Panc1 (cell line): ENCODE measurements at regions not wholly inside any gene's neighbourhood (a gene's known extent, or its start where the extent isn't known, plus 50 kb on each side); places are given as distances from the start of the nearest gene placed in this dataset.

Source experiments
- POLR2AphosphoS5 ChIP-seq: IDR thresholded peaks from 2 replicates; pipeline ENCODE4 v1.6.1; 2012; ENCODE audit warnings: mild to moderate bottlenecking, low read depth, low read length, moderate library complexity
- SIN3A ChIP-seq: IDR thresholded peaks from 2 replicates; pipeline ENCODE4 v1.6.1; 2012; ENCODE audit warnings: low read depth, mild to moderate bottlenecking, low read length, moderate library complexity, borderline replicate concordance; ENCODE audit not compliant: insufficient read depth
- TCF7L2 ChIP-seq: IDR thresholded peaks from 2 replicates; pipeline ENCODE4 v1.6.1; 2011; ENCODE audit warnings: mild to moderate bottlenecking, low read depth, low read length, inconsistent platforms
- TF ChIP-seq, protein P1 (sequence below): fragments of 450-650 bp; IDR thresholded peaks from 2 replicates; pipeline ENCODE4 v1.5.1; 2017; ENCODE audit warnings: mild to moderate bottlenecking
- TF ChIP-seq, protein P2 (sequence below), 2 experiments: IDR thresholded peaks; 2 replicates each; pipeline ENCODE4 v1.6.1; 2011 to 2012; ENCODE audit warnings: low read depth in 2 of 2, control low read depth in 1 of 2, low read length in 1 of 2, mild to moderate bottlenecking in 1 of 2, moderate library complexity in 1 of 2; ENCODE audit not compliant: insufficient read depth in 1 of 2

DNA sequence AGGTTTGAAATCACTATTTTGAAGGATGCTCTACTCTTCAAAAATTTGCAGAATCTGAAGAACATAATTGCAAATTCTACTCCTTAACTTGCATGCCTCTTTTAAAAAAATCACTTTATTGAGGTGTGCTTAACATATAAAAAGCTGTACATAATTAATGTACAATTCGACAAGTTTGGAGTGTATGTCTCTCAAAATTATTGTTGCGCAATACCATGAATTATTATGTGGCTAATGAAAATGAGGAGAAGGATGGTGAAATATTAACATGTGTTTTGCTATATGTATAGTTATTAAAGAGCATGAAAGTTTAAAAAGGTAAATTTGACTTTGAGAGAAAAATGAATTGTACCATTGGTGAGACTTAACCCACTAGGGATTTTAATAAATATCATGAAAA, 187.2 kb upstream of the MALRD1 start:
- TF ChIP-seq, protein P1, sequence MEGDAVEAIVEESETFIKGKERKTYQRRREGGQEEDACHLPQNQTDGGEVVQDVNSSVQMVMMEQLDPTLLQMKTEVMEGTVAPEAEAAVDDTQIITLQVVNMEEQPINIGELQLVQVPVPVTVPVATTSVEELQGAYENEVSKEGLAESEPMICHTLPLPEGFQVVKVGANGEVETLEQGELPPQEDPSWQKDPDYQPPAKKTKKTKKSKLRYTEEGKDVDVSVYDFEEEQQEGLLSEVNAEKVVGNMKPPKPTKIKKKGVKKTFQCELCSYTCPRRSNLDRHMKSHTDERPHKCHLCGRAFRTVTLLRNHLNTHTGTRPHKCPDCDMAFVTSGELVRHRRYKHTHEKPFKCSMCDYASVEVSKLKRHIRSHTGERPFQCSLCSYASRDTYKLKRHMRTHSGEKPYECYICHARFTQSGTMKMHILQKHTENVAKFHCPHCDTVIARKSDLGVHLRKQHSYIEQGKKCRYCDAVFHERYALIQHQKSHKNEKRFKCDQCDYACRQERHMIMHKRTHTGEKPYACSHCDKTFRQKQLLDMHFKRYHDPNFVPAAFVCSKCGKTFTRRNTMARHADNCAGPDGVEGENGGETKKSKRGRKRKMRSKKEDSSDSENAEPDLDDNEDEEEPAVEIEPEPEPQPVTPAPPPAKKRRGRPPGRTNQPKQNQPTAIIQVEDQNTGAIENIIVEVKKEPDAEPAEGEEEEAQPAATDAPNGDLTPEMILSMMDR, result no peak
- no peak for TF ChIP-seq TCF7L2
- TF ChIP-seq, protein P2, sequence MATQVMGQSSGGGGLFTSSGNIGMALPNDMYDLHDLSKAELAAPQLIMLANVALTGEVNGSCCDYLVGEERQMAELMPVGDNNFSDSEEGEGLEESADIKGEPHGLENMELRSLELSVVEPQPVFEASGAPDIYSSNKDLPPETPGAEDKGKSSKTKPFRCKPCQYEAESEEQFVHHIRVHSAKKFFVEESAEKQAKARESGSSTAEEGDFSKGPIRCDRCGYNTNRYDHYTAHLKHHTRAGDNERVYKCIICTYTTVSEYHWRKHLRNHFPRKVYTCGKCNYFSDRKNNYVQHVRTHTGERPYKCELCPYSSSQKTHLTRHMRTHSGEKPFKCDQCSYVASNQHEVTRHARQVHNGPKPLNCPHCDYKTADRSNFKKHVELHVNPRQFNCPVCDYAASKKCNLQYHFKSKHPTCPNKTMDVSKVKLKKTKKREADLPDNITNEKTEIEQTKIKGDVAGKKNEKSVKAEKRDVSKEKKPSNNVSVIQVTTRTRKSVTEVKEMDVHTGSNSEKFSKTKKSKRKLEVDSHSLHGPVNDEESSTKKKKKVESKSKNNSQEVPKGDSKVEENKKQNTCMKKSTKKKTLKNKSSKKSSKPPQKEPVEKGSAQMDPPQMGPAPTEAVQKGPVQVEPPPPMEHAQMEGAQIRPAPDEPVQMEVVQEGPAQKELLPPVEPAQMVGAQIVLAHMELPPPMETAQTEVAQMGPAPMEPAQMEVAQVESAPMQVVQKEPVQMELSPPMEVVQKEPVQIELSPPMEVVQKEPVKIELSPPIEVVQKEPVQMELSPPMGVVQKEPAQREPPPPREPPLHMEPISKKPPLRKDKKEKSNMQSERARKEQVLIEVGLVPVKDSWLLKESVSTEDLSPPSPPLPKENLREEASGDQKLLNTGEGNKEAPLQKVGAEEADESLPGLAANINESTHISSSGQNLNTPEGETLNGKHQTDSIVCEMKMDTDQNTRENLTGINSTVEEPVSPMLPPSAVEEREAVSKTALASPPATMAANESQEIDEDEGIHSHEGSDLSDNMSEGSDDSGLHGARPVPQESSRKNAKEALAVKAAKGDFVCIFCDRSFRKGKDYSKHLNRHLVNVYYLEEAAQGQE (IDR thresholded peaks at IDR 0.05; ENCODE audit: insufficient read depth in 1 of 2, low read depth in 2 of 2, low read length in 1 of 2), result no peak
- no peak for TF ChIP-seq POLR2AphosphoS5
- TF ChIP-seq SIN3A, result no peak
